Vagina (tissue), 2 donors: ENCODE measurements at regions not wholly inside any gene's neighbourhood (a gene's known extent, or its start where the extent isn't known, plus 50 kb on each side); places are given as distances from the start of the nearest gene placed in this dataset.
A peak's percentile ranks its signal among the peaks of the same experiment; 100 is the strongest.
"Not testable (repeated sequence)": the region's sequence is repeated elsewhere in the genome, so short reads cannot be mapped to it uniquely, and the experiment has no call there.

Experiments
- DNase-seq, 2 donors: peaks; one replicate each; pipeline ENCODE4 v3.0.0-alpha.2; 2017; ENCODE audit errors: extremely low spot score in 2 of 2
- H3K27ac ChIP-seq: fragments of 200-600 bp; sonication (generic); one replicate; pipeline ENCODE4 v1.5.1; 2019
- H3K27me3 ChIP-seq: fragments of 200-600 bp; sonication (generic); one replicate; pipeline ENCODE4 v1.5.1; 2019
- H3K36me3 ChIP-seq, 2 donors: fragments of 200-600 bp; sonication (generic); one replicate each; pipeline ENCODE4 v1.5.1; 2017 to 2019
- H3K4me1 ChIP-seq: fragments of 200-600 bp; sonication (generic); one replicate; pipeline ENCODE4 v1.5.1; 2019
- H3K4me3 ChIP-seq, 2 donors: fragments of 200-600 bp; sonication (generic); 1 replicate in 1 of 2; 2 replicates in 1 of 2; pipeline ENCODE4 v1.5.1; 2016 to 2019
- H3K9me3 ChIP-seq: fragments of 200-600 bp; sonication (generic); one replicate; pipeline ENCODE4 v1.5.1; 2019
- intact Hi-C: fragments of 100-400 bp; cut with DNase I; formaldehyde crosslinking; loops from one replicate; pipeline ENCODE4 v1.15.1; 2023

DNA sequence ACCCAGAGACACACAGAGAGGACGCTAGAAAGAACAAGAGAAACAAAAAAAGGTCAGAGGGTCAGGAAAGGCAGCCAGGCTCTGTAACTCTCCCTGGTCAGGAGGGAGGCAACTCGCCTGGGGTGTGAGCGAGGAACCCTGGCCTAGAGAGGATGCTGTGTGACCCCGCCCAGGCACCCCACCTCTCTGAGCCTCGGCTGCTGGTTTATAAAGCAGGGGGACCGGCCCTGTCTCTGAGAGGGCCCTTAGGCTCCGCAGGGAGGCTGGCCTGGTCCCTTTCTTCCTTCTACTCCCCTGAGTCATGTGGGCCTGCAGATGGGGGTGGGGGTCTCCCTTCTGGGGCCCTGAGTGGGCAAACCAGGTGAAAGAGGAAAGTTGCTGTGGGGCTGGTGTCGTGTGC lies 81.3 kb upstream of the GOLGA6L4 start:
- H3K27ac ChIP-seq, H3K9me3 ChIP-seq, H3K4me3 ChIP-seq, H3K27me3 ChIP-seq, DNase-seq, H3K4me1 ChIP-seq, H3K36me3 ChIP-seq, intact Hi-C loops: not testable (repeated sequence)

DNA sequence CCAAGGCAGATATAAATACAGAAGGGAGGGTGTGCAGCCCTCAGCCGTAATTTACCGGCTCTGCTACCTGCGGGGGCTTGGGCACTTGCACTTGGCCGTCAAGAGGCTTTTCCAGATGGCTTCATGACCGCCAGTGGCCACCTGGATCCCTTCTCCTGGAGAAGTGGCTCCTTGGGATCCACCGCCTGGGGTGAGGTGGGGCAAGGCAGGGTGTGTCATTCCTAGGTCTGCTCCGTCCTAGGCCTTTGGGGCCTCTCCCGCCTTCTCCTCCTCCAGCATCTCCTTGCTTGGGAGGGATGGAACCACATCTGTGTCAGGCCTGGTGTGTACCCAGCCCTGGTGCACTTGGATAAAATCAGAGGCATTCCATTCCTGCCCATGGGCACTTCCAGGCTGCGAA lies 80.8 kb upstream of the GOLGA6L4 start:
- H3K27me3 ChIP-seq, intact Hi-C loops, H3K36me3 ChIP-seq, H3K4me1 ChIP-seq, H3K4me3 ChIP-seq, H3K9me3 ChIP-seq, H3K27ac ChIP-seq, DNase-seq: not testable (repeated sequence)

DNA sequence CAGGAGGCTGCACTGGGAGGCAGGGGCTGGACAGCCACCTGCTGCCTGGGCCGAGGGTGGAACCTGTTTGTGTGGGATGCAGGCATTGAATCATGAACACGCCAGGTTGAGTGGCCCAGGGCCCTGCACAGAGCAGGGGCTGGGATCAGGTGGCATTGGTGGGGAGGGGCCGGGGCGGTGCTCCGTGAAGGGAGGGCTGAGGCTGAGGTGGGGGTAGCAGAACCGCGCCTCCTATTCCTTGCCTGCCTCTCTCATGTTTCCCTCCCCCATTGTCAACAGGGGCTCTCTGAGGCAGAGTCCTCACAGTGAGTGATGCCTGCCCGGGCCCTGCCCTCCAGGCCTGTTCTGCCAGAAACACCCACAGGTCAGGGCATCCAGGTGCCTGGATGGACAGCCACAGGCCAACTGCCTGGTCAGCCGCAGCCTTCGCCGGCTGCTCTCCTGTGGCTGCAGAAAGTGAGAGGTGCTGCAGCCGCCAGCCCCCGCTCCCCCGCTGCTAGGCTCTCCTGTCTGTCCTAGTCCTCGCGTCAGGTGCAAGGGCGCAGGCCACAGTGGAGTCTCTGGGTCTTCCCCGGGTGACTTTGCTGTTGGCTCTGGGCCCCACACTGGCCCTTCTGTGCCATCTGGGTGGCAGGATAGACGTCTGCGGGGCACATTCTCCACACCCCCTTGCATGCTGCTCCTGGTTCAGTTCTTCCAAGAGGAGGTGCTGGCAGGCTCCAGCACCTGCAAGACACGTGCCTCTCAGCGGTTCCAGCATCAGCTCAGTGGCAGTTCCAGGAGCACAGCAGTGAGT lies 79.6 kb upstream of the GOLGA6L4 start:
- not testable (repeated sequence) for DNase-seq

DNA sequence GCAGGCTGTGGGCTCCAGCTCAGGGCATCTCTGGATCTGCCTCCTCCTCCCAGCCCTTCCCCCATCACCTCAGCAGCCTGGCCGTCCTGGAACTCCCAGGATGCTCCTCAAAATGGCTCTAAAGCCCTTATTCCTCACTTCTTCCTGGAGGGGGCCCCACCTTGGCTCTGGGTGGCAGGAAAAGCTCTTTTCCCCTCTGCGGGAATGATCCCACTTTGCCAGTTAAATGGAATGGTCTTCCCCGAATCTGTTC lies 79.1 kb upstream of the GOLGA6L4 start:
- H3K27ac ChIP-seq, H3K4me3 ChIP-seq, intact Hi-C loops, H3K4me1 ChIP-seq, DNase-seq, H3K9me3 ChIP-seq, H3K36me3 ChIP-seq, H3K27me3 ChIP-seq: not testable (repeated sequence)

More for the DNA sequence above, 79.6 kb upstream of the GOLGA6L4 start:
- intact Hi-C loops, H3K4me1 ChIP-seq, H3K4me3 ChIP-seq, H3K27ac ChIP-seq, H3K27me3 ChIP-seq, H3K9me3 ChIP-seq, H3K36me3 ChIP-seq: not testable (repeated sequence)

DNA sequence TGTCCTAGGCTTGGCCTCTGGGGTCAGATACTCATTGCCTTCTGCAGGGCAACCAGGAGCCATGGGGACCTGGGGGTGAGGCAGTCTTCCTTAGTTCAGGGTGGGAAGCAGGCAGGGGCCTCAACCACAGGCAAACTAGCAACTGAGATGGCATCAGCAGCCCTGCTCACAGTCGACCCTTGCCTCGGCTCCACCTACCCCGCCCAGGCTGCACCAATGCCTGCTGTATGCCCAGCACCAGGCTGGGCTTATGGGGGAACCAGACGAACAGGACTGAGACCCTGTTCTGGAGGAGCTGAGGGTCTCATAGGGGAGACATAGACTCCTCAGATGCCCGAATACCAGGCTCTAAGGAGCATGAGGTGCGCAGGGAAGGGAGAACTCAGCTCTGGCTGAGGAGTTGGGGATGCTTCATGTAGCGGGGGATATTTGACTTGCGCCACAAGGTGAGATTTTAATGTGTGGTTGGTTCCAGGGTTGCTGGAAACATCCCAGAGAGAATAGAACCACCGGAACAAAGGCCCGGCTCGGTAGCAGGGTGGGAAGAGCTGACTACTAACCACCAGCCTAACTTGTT lies 78.4 kb upstream of the GOLGA6L4 start:
- H3K4me3 ChIP-seq, DNase-seq, H3K9me3 ChIP-seq, H3K27me3 ChIP-seq, H3K36me3 ChIP-seq, intact Hi-C loops, H3K4me1 ChIP-seq, H3K27ac ChIP-seq: not testable (repeated sequence)

DNA sequence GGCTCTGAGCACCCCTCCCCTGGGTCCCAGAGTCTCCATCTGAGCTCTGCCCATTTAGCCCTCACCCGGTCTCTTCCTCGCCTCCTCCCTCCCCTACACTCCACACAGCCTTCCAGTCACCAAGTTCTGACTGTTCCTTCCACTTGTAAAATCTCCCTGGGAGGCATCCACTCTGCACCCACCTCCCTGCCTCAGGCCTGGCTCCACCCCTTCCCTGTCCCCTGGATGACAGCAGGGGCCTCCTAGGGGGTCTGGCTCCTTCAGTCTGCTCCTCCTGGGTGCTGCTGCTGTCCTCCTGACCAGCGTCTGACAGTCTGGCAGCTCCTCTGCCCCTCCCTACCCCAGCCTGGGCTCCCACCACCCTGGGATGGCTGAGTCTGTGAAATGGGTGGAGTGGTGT lies 77.7 kb upstream of the GOLGA6L4 start:
- H3K27ac ChIP-seq, DNase-seq, H3K4me1 ChIP-seq, intact Hi-C loops, H3K9me3 ChIP-seq, H3K27me3 ChIP-seq, H3K36me3 ChIP-seq, H3K4me3 ChIP-seq: not testable (repeated sequence)

DNA sequence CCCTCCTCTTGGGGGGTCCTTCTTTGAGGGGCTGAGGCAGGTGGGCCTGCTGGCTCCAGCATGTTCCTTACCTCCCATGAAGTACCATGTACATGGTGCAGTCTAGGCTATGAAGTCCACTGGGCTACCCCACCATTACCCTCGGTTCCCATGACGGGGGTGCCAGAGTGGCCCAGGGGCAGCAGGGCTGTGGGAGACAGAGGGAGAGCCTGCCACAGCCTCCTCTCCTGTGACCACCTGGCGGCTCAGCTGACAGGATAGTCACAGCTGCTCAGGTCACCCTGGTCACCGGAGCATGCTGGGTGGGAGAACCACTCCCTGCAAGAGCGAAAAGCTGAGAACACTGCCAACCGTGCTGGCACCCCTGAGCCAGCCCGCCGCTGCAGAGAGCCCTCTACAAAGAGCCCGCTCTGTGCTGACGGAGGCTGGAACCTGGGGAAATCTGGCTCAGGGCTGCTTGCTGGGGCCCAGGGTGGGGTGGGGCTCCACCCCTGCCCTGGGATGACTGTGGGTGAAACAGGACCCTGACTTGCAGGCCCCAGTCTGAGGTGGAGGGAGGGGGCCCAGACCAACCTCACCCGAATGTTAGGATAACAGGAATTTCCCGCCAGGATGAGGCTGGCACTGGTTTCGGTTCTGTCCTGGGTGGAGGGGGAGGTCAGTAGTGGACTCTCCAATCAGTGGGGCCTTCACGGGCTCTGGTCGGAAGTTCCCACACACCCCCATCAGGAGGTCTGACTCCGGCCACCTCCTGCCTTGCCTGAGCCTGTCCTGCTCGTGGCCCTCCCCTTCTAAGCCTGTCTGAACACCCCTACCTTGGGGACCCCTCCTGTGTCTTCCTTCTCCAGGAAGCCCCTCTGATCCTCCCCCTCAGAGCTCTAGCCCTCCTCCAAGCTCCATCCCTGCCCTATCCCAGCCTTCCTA lies 76.0 kb upstream of the GOLGA6L4 start:
- H3K36me3 ChIP-seq, H3K27me3 ChIP-seq, H3K9me3 ChIP-seq, intact Hi-C loops, H3K27ac ChIP-seq, H3K4me1 ChIP-seq, H3K4me3 ChIP-seq: not testable (repeated sequence)
- DNase-seq, result peak in 1 of 2 donors; percentile 90

DNA sequence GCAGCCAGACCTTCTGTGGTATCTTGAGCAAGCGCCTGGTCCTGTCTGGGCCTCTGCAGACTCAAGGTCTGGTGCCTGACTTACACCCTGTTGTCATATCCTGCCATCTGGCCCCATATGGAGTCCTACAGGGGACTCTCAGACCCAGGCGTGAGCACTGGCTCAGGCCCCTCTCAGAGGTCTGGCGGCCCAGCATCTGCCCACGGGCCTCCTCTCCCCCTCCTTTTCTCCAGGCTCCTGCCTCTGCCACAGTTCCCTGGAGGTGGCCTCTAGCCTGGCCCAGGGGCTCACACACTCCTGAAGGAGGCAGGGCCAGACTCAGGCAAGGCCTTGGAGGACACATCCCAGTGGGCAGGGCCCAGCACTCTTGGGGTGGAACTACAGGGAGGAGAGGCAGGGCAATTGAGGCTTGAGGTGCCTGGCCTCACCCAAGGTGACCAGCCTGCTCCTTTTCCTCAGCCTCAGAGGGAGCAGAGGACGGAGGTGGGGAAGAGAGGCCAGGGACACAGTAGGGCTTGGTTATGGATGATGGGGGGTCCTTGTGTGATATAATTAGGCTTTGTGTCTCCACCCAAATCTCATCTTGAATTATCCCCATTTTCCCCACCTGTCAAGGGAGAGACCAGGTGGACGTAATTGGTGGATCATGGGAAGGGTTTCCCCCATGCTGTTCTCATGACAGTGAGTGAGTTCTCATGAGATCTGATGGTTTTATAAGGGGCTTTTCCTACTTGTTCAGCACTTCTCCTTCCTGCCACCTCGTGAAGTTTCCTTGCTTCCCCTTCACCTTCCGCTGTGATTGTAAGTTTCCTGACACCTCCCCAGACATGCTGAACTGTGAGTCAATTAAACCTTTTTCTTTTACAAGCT lies 70.9 kb upstream of the GOLGA6L4 start:
- H3K36me3 ChIP-seq, intact Hi-C loops, H3K27ac ChIP-seq, H3K4me3 ChIP-seq, H3K27me3 ChIP-seq, H3K9me3 ChIP-seq, H3K4me1 ChIP-seq: not testable (repeated sequence)
- peak; percentile 34 to 58 for DNase-seq

DNA sequence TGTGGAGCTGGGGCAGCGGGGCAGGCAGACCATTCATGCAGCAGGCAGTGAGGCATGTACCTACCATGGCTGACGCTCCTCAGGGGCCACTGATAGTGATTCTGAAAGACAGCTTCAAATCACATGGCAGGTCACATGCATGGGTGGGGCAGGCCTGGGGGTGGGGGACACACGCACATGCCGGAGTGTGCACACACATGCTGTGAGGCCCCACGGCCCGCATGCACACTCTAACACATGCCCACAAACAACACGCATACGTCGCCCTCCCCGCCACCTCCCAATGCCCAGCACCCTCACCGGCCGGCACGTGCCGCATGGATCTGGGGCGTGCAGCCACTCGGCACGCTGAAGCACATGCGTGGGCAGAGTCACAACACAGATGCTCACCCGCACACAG lies 65.5 kb upstream of the GOLGA6L4 start:
- H3K4me1 ChIP-seq, intact Hi-C loops, H3K9me3 ChIP-seq, H3K27ac ChIP-seq, DNase-seq, H3K27me3 ChIP-seq, H3K36me3 ChIP-seq, H3K4me3 ChIP-seq: not testable (repeated sequence)

DNA sequence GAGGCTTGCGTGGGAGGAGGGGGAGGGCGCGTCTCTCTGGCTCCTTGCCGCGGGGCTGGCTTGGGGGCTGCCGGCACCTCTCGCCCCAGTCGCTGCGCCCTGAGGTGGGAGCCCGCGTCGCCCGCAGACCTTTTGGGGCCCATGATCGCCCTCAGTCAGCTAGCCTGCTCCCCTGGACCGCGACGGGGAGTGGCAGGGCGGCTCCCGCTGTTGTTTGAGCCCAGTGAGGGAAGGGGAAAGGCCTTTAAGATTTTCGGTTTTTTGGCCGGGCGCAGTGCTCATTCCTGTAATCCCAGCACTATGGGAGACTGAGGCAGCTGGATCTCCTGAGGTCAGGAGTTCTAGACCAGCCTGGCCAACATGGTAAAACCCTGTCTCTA lies 62.4 kb upstream of the GOLGA6L4 start:
- DNase-seq, H3K4me1 ChIP-seq, H3K9me3 ChIP-seq, H3K36me3 ChIP-seq, H3K27me3 ChIP-seq, intact Hi-C loops: not testable (repeated sequence)
- Histone ChIP-seq H3K27ac (peak overlapping the region; percentile 68), H3K4me3 (peak overlapping the region in 1 of 2 donors; percentile 33)
